Ovary (tissue), 3 donors: ENCODE measurements at regions not wholly inside any gene's neighbourhood (a gene's known extent, or its start where the extent isn't known, plus 50 kb on each side); places are given as distances from the start of the nearest gene placed in this dataset.

ENCODE experiments used
- POLR2A ChIP-seq: fragments of 450-650 bp; IDR thresholded peaks from one replicate; pipeline ENCODE4 v1.6.1; 2017; ENCODE audit warnings: antibody characterized with exemption, mild to moderate bottlenecking, moderate library complexity
- TF ChIP-seq, protein P1 (sequence below), 3 donors: fragments of 450-650 bp in 2 of 3; fragments of 200-600 bp in 1 of 3; IDR thresholded peaks; one replicate each; pipeline versions ENCODE4 v1.5.1 to v1.8.0; 2016 to 2022; ENCODE audit warnings: antibody characterized with exemption in 3 of 3, mild to moderate bottlenecking in 1 of 3
- donor health status: DM: no; HTN: no; CAD: no.

DNA sequence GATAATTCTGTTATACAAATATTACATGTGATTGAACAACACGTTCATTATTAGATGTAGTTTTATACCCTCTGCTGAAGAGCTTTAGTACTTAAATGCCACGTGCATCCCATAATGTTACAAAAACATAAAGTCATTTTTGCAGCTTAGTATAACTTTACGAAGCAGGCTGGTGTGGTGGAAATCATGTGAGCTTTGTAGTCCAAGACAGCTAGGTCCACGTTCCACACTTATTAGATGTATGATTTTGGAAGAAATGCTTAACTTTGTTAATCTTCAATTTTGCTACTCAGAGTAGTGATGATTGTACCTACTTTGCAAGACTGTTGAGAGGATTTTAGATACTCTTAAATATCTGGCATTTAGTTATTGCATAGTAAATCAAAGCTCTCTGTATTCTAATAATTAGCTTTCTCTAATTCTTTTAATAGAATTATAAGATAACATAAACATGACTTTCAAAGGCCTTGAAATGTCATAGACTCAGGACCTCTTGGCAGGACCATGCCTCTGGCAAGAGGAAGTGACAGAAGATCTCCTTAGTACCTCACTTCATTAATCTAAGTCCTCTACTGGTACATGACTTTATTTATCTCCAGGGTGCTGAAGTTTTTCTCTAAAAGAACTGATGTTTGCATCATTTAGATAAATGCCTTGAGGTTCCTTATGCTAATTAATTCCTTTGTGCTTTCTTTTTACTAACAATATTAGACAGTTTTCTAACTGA is 153.7 kb downstream of the PCDH20 start:
- TF ChIP-seq, protein P1, sequence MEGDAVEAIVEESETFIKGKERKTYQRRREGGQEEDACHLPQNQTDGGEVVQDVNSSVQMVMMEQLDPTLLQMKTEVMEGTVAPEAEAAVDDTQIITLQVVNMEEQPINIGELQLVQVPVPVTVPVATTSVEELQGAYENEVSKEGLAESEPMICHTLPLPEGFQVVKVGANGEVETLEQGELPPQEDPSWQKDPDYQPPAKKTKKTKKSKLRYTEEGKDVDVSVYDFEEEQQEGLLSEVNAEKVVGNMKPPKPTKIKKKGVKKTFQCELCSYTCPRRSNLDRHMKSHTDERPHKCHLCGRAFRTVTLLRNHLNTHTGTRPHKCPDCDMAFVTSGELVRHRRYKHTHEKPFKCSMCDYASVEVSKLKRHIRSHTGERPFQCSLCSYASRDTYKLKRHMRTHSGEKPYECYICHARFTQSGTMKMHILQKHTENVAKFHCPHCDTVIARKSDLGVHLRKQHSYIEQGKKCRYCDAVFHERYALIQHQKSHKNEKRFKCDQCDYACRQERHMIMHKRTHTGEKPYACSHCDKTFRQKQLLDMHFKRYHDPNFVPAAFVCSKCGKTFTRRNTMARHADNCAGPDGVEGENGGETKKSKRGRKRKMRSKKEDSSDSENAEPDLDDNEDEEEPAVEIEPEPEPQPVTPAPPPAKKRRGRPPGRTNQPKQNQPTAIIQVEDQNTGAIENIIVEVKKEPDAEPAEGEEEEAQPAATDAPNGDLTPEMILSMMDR (IDR thresholded peaks at IDR 0.05): no peak
- TF ChIP-seq POLR2A: no peak
